ENCODE measurements at regions not wholly inside any gene's neighbourhood (a gene's known extent, or its start where the extent isn't known, plus 50 kb on each side); places are given as distances from the start of the nearest gene placed in this dataset.

GRCh38 chr2:126392889-126393288, 263.1 kb upstream of the GYPC start:
- TF ChIP-seq CTCF (conservative IDR thresholded peaks at IDR 0.05; ENCODE audit: low read depth, low read length) (no peak), EZH2phosphoT487 (IDR thresholded peaks at IDR 0.05; ENCODE audit: borderline replicate concordance, low read length) (no peak), EZH2 (IDR thresholded peaks at IDR 0.05; ENCODE audit: low read length, unreplicated experiment) (no peak)
